GM18508 (cell line): ENCODE measurements at regions not wholly inside any gene's neighbourhood (a gene's known extent, or its start where the extent isn't known, plus 50 kb on each side); places are given as distances from the start of the nearest gene placed in this dataset.

Experiments used
- ATAC-seq: cut with Tn5 transposase; IDR thresholded peaks from one replicate; pipeline ENCODE4 v1.9.1; 2021; ENCODE audit warnings: moderate number of reproducible peaks; ENCODE audit not compliant: insufficient read depth, unreplicated experiment

DNA sequence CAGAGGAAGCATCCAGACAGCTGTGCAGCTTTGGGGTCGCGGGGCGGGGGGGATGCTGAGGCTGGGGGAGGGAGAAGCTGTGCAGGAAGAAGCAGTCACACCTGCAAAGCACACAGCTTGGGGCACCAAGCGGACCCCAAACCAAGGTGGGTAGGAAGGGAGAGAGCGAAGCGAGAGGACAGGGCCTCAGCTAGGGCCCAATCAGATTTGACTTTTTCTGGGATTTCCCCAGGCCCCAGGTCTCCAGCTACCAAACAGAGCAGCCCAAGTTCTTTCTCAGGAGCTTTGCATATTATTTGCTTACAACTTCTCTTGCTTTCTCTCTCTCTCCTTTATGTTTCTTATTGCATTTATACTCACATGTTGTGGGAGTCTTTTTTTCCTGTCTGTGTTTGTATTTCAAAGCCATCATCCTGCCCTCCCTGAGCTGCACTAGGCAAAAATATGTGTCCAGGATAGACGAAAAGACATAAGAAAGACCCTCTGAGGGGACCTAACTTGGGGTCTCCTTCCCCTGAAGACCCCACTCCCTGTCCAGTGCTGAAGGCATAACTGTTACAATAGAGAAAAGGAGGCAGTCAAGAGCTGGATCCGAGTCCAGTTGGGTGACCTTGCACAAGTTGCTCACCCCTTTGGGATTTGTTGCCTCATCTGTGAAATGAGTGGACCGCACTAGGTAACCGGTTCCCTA is 50.6 kb upstream of the SMNDC1 start:
- ATAC-seq, result peak; percentile 27

DNA sequence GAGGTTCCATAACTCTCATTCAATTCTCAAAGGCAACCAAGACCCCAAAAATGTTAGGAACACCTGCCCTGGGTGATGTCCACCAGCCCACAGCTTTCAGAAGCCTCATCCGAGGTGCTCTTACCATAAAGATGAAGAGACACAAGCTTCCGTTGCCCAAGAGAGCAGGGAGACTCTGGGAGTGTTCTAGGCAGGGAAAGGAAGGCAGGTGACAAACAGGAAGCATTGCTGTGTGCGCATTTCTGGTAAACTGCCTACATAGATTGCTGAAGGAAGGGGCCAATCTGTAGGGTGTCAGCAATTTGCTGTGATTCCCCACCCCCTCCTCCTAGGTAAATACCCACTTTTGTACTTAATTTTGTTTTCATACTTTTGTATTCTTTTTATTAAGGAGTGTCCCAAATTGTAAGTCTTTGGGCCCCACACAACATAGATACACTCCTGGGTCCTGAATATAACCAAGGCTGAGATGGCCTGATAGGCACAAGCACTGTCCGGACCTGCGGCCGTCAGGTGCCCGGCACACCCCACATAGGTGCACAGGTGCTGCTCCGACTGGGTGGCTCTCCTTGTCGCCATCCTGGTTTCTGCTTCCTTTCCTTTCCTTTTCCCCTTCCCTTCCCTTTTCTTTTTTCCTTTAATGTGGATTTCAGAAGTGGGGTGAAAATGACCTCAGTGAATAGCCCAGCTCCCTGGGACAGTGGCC is 51.4 kb upstream of the SMNDC1 start:
- ATAC-seq, result peak; percentile 1

DNA sequence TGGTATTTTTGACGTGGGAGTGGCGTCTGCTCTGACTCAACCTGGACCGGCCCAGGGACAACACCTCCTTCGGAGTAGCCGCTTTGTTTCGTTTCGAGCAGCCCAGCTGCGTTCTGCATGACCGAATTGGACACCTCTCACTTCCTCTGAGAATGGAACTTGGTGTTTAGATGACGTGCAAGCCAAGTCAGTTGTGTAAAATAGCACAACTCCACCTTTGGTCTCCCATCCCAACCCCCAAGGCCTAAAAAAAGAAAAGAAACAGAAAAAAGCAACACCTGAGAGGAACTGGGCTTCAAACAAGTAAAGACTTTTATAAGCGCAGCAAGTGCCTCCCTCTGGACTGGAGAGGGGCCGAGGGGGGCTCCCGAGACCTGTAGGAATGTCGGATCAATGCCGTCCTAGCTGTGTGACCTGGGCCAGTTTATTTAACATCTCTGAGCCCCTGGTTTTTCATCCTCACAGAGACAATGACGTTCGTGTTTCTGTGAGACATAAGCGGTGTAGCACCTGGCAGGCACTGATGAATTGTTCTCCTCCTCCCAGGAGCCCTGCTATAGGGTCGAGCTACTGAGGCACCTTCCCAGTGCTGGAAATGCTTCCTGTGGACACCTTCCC is 52.0 kb upstream of the SMNDC1 start:
- peak; percentile 78 for ATAC-seq

GRCh38 chr10:110357252-110357780 is 52.6 kb upstream of the SMNDC1 start:
- no peak for ATAC-seq

DNA sequence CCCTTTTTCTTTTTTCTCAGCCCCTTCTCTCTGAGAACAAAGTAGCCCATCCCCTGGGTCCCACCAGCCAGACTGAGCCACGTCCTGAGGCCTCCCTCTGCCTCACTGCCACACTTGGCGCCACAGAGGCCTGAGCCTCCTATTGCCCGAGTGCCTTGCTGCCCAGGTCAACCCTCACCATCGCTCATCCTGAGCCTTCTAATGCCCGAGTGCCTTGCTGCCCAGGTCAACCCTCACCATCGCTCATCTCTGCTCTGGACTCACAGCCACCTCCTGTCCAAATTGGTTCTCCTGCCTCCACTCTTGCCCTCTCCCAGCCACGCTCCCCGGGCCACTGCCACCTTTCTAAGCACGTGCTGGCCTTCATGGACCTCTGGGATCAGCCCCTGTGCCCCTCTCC is 53.2 kb upstream of the SMNDC1 start:
- no peak for ATAC-seq

DNA sequence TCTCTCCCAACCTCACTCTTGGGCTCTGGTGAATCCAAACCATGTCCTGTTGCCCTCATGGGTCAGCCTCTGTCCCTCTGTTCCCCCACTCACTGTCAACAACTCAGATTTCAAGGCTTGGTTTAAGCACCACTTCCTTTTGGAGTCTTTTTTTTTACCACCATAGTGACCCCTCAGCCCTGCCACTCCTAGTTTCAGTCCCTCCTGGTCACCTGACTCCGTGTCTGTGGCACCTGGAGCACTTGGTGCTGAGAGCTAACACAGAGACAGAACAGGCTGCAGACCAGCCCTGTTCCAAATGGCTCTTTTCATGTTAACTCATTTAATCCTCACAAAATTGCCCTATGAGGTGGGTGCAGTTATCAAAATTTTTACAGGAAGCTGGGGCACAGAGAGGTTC is 53.6 kb upstream of the SMNDC1 start:
- ATAC-seq, result no peak

DNA sequence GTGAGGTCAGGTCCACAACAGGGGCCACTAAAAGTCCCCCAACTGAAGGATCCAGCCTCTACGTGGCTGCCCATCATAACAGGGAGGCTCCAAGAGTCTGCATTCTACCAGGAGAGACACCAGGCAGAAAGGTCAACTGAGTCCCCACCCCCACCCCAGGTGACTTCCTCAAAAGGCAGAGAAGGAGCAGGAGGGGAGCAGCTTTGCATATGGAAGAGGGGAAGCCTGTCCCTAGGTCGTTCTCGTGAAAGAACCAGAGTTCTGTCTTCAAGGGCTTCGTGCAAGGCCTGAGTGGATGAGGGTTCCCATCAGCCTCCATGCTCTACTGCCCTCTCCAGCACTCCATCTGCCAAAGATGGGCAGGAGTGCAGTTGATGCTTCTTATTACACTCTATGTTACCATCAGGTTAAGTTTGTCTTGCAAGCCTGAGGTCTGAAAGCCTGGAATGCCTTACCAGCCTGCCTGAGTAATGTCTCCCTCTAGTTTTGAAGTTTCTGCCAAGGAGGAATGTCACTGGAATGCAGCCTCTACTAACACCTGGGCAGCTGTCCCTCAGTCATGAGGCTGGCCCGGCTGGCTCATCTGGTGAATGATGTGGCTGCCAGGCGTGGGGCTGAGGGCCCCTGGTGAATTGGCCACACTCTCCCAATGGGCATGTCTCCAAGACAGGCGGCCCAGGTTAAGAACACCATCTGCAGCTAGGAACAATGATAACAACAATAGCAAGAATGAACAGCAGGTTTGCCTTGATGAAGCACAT is 54.3 kb upstream of the SMNDC1 start:
- ATAC-seq, result no peak

DNA sequence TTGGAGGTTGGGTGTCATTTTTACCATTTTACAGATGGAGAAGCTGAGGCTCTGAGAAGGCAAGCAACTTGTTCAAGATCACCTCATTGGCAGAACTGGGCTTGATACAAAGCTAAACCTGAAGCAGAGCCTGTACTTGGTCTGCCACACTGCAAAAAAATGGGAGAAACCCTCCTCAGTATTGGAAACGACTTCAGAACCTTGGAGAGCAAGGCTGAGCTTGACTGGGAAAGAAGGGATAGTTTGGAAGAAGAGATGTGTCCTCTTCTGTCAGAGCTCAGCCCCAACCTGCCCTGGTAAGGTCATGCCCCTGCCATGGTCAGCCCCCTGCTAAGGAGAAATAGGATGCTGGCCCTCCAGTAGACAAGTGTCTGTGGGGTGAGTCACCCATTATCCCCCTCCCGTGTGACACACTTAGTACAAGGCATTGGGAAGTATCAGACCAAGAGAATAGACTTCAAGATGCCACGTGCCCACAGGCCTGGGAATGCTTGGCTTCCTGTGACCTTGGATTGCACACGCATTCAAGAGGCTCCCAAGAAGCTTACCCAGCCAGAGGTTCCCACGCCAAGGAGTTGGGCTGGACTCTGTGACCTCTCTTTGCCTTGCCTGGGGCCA is 56.2 kb upstream of the SMNDC1 start:
- ATAC-seq, result no peak

GRCh38 chr10:110361800-110362456 is 57.2 kb upstream of the SMNDC1 start:
- ATAC-seq, result no peak

- no peak for ATAC-seq
Measured at GRCh38 chr10:110363572-110364411, 59.1 kb upstream of the SMNDC1 start.

- no peak for ATAC-seq
Measured at GRCh38 chr10:110364531-110364937, 59.8 kb upstream of the SMNDC1 start.

- ATAC-seq, result no peak
Measured at GRCh38 chr10:110365356-110366143, 60.8 kb upstream of the SMNDC1 start.

DNA sequence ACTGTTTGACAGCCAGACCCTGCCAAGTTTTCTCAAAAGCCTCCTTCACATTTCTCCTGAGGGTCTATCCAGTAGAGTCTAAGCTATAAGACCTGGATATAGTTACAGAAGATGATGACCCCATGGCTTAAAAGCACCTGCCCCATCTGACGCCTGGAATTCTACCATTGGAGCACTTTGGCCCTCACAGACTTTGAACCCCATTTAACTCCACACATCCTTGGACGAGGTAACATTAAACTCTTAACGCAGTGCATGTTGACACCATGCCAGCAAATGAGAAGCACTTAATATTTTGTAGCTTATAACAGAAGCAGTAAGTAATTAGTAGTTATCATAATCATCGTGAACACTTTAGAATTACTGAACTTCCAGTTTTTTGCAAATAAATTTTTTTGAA is 61.9 kb upstream of the SMNDC1 start:
- no peak for ATAC-seq

DNA sequence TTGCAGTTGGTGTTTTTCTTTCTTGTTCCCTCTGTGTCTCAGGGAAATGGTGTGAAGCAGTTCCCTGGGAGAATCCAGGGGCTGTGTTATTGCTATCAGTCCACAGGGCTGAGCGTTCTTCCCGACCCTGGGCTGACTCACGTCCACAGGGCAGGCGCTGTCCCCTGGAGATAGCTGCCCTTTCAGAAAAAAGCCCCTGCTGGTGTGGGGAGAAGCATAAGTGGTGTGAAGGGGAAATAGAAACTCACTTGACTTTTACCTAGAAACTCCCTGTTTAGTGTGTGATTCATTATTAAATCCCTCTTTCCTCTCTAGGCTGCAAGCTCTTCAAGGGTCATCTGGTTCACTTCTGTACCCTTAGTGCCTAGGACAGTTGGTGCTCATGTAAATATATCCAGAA is 63.3 kb upstream of the SMNDC1 start:
- no peak for ATAC-seq

GRCh38 chr10:110368556-110368955 is 63.8 kb upstream of the SMNDC1 start:
- no peak for ATAC-seq

GRCh38 chr10:110370006-110370405 is 65.3 kb upstream of the SMNDC1 start:
- no peak for ATAC-seq

DNA sequence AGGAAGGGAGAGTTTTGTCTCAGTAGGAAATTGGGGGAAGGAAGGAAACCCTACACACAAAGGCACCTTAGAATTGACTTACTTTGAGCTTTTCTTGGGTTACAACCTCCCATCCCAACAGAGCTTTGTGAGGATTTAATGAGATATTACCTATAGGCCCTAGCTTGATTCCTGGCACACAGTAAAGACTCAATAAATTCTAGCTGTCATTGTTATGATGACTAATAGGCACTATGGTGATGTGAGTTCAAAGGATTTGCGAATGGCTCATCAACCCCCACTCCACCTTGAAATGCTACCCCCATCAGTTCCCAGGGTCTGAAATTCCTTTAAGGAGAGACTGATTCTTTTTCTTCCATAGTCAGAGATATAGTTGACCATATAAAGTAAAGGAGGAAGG is 67.9 kb upstream of the SMNDC1 start:
- ATAC-seq, result no peak

- ATAC-seq, result no peak
Measured at GRCh38 chr10:110373059-110373458, 68.3 kb upstream of the SMNDC1 start.
